SK-N-MC (cell line): ENCODE measurements at regions not wholly inside any gene's neighbourhood (a gene's known extent, or its start where the extent isn't known, plus 50 kb on each side); places are given as distances from the start of the nearest gene placed in this dataset.
"Not testable (repeated sequence)": the region's sequence is repeated elsewhere in the genome, so short reads cannot be mapped to it uniquely, and the experiment has no call there.

Source experiments
- DNase-seq: peaks from one replicate; pipeline ENCODE4 v3.0.0-alpha.2; 2011; ENCODE audit warnings: low read depth, low spot score
- H3K27ac ChIP-seq: fragments of 200-600 bp; sonication (generic); 2 replicates; pipeline ENCODE4 v1.5.1; 2016; ENCODE audit warnings: mixed run types
- H3K36me3 ChIP-seq: fragments of 200-600 bp; sonication (generic); 2 replicates; pipeline ENCODE4 v1.6.1; 2017; ENCODE audit warnings: antibody characterized with exemption, low read length, mixed read lengths; ENCODE audit not compliant: insufficient read depth
- H3K4me3 ChIP-seq: fragments of 200-600 bp; sonication (generic); 2 replicates; pipeline ENCODE4 v1.5.1; 2016
- H3K9ac ChIP-seq: fragments of 200-600 bp; sonication (generic); 2 replicates; pipeline ENCODE4 v1.8.0; 2017; ENCODE audit warnings: mixed run types, mixed read lengths; ENCODE audit not compliant: insufficient read length
- H3K9me3 ChIP-seq: fragments of 200-600 bp; sonication (generic); 2 replicates; pipeline ENCODE4 v1.6.1; 2017; ENCODE audit warnings: low read depth, mild to moderate bottlenecking, antibody characterized with exemption, low read length, moderate library complexity, mixed read lengths
- EZH2 ChIP-seq: fragments of 200-600 bp; sonication (generic); IDR thresholded peaks from one replicate; pipeline ENCODE4 v1.6.1; 2017; ENCODE audit warnings: antibody characterized with exemption
- FOXP2 ChIP-seq: optimal IDR thresholded peaks from 2 replicates; pipeline ENCODE3; 2011; ENCODE audit warnings: mild to moderate bottlenecking, moderate library complexity; ENCODE audit not compliant: insufficient read depth; ENCODE audit errors: extremely low read length, control extremely low read depth
- POLR2AphosphoS5 ChIP-seq: IDR thresholded peaks from 2 replicates; pipeline ENCODE4 v1.6.1; 2012; ENCODE audit warnings: mild to moderate bottlenecking, low read depth, low read length, borderline replicate concordance

DNA sequence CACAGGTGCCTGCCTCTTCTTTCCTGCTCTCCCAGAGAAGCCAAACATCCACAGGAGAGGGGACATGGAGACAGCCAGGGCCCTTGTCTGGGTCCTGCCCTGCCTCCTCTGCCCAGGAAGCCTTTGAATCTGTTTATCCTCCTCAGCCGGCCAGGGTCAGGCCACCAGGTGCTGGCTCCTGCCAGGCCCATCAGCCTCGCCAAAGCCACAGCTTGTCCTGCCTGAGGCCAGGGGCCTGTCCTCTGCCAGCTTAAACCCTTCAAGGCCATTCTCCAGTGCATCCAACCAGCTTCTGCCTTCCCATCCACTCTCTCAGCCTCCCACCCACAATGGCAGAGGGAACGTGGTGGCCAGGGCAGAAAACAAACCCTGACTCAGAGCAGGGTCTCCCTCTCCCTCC lies 254.6 kb downstream of the ANKRD60 start:
- no peak overlapping the region for H3K27ac ChIP-seq
- TF ChIP-seq FOXP2 (no peak), POLR2AphosphoS5 (no peak), EZH2 (no peak)
- no peaks in the 10 kb centered on the region for H3K36me3 ChIP-seq
- DNase-seq: no peak
- H3K9me3 ChIP-seq: no peaks in the 10 kb centered on the region
- H3K9ac ChIP-seq: no peak overlapping the region
- H3K4me3 ChIP-seq: no peak overlapping the region

- H3K4me3 ChIP-seq, H3K36me3 ChIP-seq, H3K9me3 ChIP-seq, H3K9ac ChIP-seq, DNase-seq, H3K27ac ChIP-seq: not testable (repeated sequence)
Observed at GRCh38 chr20:57971583-57971982, 256.9 kb downstream of the ANKRD60 start.

DNA sequence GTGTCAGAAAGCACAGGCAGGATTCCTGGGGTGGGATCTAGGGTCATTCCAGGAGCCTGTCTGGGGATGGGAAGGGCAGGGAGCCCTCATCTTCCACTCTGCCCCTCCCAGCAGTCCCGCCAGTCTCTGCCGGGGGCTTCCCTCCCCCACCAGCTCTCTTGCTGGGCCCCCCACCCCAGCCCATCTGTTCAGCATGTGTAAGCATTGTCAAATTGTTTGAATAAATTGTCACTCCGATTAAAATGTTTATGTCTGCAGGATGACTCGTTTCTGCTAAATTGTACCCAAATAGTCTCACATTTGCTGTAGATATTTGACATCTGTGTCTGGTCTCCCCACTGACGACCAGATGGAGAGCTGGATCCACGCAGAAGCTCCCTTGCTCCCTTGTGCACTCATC lies 257.6 kb downstream of the ANKRD60 start:
- DNase-seq: no peak
- TF ChIP-seq EZH2 (no peak), POLR2AphosphoS5 (no peak), FOXP2 (no peak)
- no peak overlapping the region for H3K9ac ChIP-seq
- no peak overlapping the region for H3K27ac ChIP-seq
- no peaks in the 10 kb centered on the region for H3K36me3 ChIP-seq
- no peak overlapping the region for H3K4me3 ChIP-seq
- H3K9me3 ChIP-seq: no peaks in the 10 kb centered on the region

DNA sequence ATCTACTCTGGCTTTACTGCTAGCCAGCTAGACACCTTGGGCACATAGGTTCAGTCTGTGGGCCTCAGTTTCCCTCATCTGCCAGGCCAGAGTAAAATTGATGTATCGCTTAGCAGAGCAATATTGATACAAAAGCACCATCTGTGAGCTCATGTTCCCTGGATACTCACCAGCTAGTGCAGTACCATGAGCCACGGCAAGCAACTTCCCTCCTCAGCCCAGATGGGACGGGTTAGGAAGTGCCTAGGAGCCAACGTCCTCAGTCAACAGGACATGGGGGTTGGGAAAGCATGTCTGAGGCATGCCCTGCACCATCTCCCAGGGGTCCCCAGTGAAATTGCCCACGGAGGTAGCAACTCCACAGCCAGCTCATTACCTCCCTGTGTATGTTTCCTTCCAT lies 258.3 kb downstream of the ANKRD60 start:
- TF ChIP-seq EZH2: no peak
- TF ChIP-seq POLR2AphosphoS5: no peak
- TF ChIP-seq FOXP2: no peak
- Histone ChIP-seq H3K36me3 (no peaks in the 10 kb centered on the region), H3K9ac (no peak overlapping the region), H3K27ac (no peak overlapping the region), H3K4me3 (no peak overlapping the region), H3K9me3 (no peaks in the 10 kb centered on the region)
- DNase-seq: no peak

DNA sequence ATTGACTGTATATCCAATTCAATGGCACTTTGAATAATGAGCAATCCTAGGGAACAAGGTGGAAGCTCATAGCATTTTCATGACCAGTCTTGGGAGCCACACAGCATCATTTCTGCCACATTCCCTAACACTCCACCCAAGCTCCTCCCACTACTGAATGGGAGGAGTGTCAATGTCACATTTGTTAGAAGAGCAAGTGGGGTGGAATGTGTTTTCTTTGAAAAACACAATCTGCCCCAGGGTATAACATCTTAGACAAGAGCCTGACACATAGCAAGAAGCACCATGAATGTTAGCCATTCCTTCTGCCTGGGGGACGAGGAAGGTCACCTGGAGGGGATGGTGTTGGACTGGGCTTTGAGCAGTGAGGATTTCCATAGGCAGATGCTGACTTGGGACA lies 258.3 kb upstream of the PMEPA1 start:
- no peak for TF ChIP-seq FOXP2
- H3K4me3 ChIP-seq: no peak overlapping the region
- H3K27ac ChIP-seq: no peak overlapping the region
- no peak overlapping the region for H3K9ac ChIP-seq
- DNase-seq: no peak
- H3K36me3 ChIP-seq: no peaks in the 10 kb centered on the region
- no peaks in the 10 kb centered on the region for H3K9me3 ChIP-seq

GRCh38 chr20:57967364-57967763 lies 257.5 kb upstream of the PMEPA1 start:
- Histone ChIP-seq H3K4me3 (no peak overlapping the region), H3K9ac (no peak overlapping the region), H3K36me3 (no peaks in the 10 kb centered on the region), H3K27ac (no peak overlapping the region), H3K9me3 (no peaks in the 10 kb centered on the region)
- no peak for DNase-seq
- TF ChIP-seq FOXP2: no peak
- TF ChIP-seq POLR2AphosphoS5: no peak
- no peak for TF ChIP-seq EZH2

DNA sequence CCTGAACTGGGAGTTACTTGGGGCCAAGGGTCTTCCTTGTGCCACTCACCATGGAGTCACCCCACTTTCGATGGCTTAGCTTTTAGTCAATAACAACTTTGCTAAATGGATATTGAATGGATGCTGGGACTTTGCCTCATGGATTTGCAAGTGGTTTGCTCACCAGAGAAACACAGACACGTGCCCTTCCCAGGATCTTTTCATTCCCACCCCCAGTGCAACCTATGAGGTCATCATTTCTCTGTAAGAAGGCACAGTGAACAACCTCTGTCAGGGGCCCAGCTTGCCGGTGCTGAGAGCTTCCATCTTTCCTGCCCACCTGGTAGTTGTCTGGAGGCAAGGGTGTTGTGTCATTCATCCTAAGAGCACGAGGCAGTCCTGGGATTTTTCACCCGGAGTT lies 256.8 kb upstream of the PMEPA1 start:
- H3K9ac ChIP-seq: no peak overlapping the region
- H3K27ac ChIP-seq: no peak overlapping the region
- no peak overlapping the region for H3K4me3 ChIP-seq
- no peaks in the 10 kb centered on the region for H3K36me3 ChIP-seq
- no peaks in the 10 kb centered on the region for H3K9me3 ChIP-seq
- TF ChIP-seq EZH2: no peak
- TF ChIP-seq FOXP2: no peak
- TF ChIP-seq POLR2AphosphoS5: no peak
- DNase-seq: no peak

DNA sequence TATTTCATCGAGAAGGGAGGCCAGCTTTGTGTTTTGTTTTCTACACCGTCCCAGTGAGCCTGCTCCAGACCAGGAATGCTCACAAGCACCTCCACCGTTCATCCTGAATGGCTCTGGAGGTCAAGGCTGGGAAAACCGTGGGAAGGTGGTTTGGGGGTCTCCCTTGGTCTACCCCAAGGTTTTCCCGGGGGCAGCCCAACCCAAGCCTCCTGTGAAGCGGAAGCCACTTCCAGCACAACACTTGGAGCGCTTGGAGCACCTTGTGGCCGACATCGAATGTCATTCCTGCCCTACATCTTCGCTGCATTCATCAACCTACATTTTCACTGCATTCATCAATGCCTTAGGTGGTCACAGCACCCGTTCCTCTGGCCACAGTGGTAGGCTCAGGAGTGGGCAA lies 255.6 kb upstream of the PMEPA1 start:
- no peak overlapping the region for H3K4me3 ChIP-seq
- H3K9me3 ChIP-seq: no peaks in the 10 kb centered on the region
- no peak overlapping the region for H3K27ac ChIP-seq
- TF ChIP-seq EZH2 (no peak), POLR2AphosphoS5 (no peak), FOXP2 (no peak)
- no peak for DNase-seq
- no peak overlapping the region for H3K9ac ChIP-seq
- no peaks in the 10 kb centered on the region for H3K36me3 ChIP-seq

GRCh38 chr20:57964011-57964862 lies 254.4 kb upstream of the PMEPA1 start:
- DNase-seq: no peak
- Histone ChIP-seq H3K9me3 (no peaks in the 10 kb centered on the region), H3K36me3 (no peaks in the 10 kb centered on the region), H3K27ac (no peak overlapping the region), H3K4me3 (no peak overlapping the region), H3K9ac (no peak overlapping the region)
- TF ChIP-seq FOXP2 (no peak), EZH2 (no peak), POLR2AphosphoS5 (no peak)
